Loucy (cell line): ENCODE measurements at regions not wholly inside any gene's neighbourhood (a gene's known extent, or its start where the extent isn't known, plus 50 kb on each side); places are given as distances from the start of the nearest gene placed in this dataset.

Source experiments
- H2AFZ ChIP-seq: fragments of 200-600 bp; sonication (generic); 2 replicates; pipeline ENCODE4 v1.6.0; 2016; ENCODE audit warnings: antibody characterized with exemption, mild to moderate bottlenecking, low read length, moderate library complexity
- H3F3A ChIP-seq: fragments of 200-600 bp; 2 replicates; pipeline ENCODE4 v1.6.0; 2016; ENCODE audit warnings: antibody characterized with exemption, low read depth, mild to moderate bottlenecking
- H3K27me3 ChIP-seq: fragments of 200-600 bp; sonication (generic); 2 replicates; pipeline ENCODE4 v1.6.1; 2014; ENCODE audit warnings: low read length, mild to moderate bottlenecking; ENCODE audit not compliant: insufficient read depth, poor library complexity, severe bottlenecking
- H3K36me3 ChIP-seq: fragments of 200-600 bp; sonication (generic); 2 replicates; pipeline ENCODE4 v1.6.1; 2016; ENCODE audit warnings: low read length; ENCODE audit not compliant: insufficient read depth
- H3K4me1 ChIP-seq: fragments of 200-600 bp; sonication (generic); 2 replicates; pipeline ENCODE4 v1.5.1; 2014; ENCODE audit warnings: low read length, mild to moderate bottlenecking; ENCODE audit not compliant: insufficient read depth, poor library complexity, severe bottlenecking
- H3K4me2 ChIP-seq: fragments of 200-600 bp; sonication (generic); 2 replicates; pipeline ENCODE4 v1.6.0; 2014; ENCODE audit warnings: antibody characterized with exemption, low read length, low read depth, mild to moderate bottlenecking; ENCODE audit not compliant: poor library complexity, severe bottlenecking
- H3K4me3 ChIP-seq: fragments of 200-600 bp; sonication (generic); 2 replicates; pipeline ENCODE4 v1.5.1; 2014; ENCODE audit warnings: low read length, mild to moderate bottlenecking, mixed read lengths; ENCODE audit not compliant: poor library complexity, severe bottlenecking
- H3K79me2 ChIP-seq: fragments of 200-600 bp; sonication (generic); 2 replicates; pipeline ENCODE4 v1.6.1; 2014; ENCODE audit warnings: low read length; ENCODE audit not compliant: insufficient read depth
- H3K9ac ChIP-seq: fragments of 200-600 bp; sonication (generic); 2 replicates; pipeline ENCODE4 v1.6.0; 2014; ENCODE audit warnings: mild to moderate bottlenecking, low read depth, low read length, moderate library complexity; ENCODE audit not compliant: poor library complexity, severe bottlenecking
- H3K9me2 ChIP-seq: fragments of 200-600 bp; sonication (generic); replicated peaks from 2 replicates; pipeline ENCODE4 v1.6.1; 2016; ENCODE audit warnings: low read depth, low read length, mixed read lengths
- H3K9me3 ChIP-seq: fragments of 200-600 bp; sonication (generic); 2 replicates; pipeline ENCODE4 v1.6.1; 2014; ENCODE audit warnings: mild to moderate bottlenecking, antibody characterized with exemption, low read length, low read depth; ENCODE audit not compliant: insufficient read depth
- H4K20me1 ChIP-seq: fragments of 200-600 bp; sonication (generic); 2 replicates; pipeline ENCODE4 v1.6.0; 2014; ENCODE audit warnings: antibody characterized with exemption, low read length, mild to moderate bottlenecking; ENCODE audit not compliant: insufficient read depth, poor library complexity, severe bottlenecking
- EZH2phosphoT487 ChIP-seq: fragments of 200-600 bp; IDR thresholded peaks from 2 replicates; pipeline ENCODE4 v1.6.1; 2018; ENCODE audit warnings: antibody characterized with exemption, mild to moderate bottlenecking, moderate library complexity, borderline replicate concordance
- TF ChIP-seq, protein P1 (sequence below): fragments of 200-600 bp; sonication (generic); conservative IDR thresholded peaks from 2 replicates; pipeline ENCODE4 v1.5.1; 2014; ENCODE audit warnings: mild to moderate bottlenecking, antibody characterized with exemption, low read length

DNA sequence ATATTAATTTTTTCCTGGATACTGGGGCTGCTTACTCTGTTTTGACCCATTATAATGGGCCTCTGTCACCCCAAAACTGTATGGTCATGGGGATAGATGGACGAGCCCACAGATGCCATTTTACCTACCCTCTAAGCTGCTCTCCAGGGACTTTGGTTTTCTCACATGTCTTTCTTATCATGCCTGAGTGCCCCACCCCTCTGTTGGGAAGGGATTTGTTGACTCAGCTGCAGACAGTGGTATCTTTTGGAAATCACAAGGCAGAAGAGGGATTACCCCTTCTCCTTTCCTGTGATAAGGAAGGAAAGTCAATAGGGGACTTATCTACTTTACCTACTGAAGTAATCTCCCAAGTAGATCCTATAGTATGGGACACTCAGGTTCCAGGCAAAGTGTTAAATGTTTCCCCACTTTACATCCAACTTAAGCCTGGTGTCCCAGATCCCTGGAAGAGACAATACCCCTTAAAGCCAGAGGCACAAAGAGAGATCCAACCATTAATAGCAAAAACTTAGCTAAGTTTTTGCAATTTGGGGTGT is 182.7 kb downstream of the RNF152 start:
- Histone ChIP-seq H3K4me2 (no peak overlapping the region), H3K9me3 (no peaks in the 10 kb centered on the region), H3K4me1 (no peaks in the 10 kb centered on the region), H3K36me3 (no peaks in the 10 kb centered on the region), H3K79me2 (no peaks in the 10 kb centered on the region), H3K4me3 (no peak overlapping the region), H4K20me1 (no peaks in the 10 kb centered on the region), H2AFZ (no peak overlapping the region), H3K9me2 (no peaks in the 10 kb centered on the region), H3F3A (no peaks in the 10 kb centered on the region), H3K9ac (no peak overlapping the region), H3K27me3 (no peaks in the 10 kb centered on the region)
- TF ChIP-seq EZH2phosphoT487 = no peak
- TF ChIP-seq, protein P1, sequence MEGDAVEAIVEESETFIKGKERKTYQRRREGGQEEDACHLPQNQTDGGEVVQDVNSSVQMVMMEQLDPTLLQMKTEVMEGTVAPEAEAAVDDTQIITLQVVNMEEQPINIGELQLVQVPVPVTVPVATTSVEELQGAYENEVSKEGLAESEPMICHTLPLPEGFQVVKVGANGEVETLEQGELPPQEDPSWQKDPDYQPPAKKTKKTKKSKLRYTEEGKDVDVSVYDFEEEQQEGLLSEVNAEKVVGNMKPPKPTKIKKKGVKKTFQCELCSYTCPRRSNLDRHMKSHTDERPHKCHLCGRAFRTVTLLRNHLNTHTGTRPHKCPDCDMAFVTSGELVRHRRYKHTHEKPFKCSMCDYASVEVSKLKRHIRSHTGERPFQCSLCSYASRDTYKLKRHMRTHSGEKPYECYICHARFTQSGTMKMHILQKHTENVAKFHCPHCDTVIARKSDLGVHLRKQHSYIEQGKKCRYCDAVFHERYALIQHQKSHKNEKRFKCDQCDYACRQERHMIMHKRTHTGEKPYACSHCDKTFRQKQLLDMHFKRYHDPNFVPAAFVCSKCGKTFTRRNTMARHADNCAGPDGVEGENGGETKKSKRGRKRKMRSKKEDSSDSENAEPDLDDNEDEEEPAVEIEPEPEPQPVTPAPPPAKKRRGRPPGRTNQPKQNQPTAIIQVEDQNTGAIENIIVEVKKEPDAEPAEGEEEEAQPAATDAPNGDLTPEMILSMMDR = no peak

DNA sequence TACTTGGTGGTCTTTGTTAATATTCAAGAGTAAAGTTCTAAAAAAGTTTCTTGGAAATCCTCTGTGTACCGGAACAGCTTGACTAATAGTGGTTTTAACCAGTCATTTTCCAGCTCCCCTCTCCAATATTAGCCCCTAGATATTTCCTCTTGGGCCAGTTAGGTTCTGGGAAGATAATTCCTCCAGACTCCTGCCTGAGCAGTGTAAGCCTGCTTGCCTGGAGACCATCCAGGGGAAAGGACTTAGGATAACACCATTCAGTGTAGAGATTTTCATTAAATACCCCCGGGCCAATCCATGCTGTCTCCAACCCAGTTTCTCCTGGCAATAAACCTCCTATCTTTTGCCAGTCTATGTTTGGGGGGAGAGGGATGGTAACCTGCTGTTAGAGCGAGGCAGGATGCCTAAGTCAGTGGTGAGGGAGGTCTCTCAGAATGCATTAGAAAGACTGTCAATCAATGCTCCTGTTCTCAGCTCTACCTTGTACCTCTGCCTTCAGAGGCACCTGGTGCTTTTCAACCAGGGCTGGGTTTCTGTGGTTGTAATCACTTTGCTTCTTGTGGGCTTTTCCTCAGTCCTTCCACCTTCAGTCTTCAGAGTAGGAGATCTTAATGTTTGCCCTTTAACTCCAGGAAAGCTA is 186.4 kb downstream of the RNF152 start:
- no peak overlapping the region for H2AFZ ChIP-seq
- no peaks in the 10 kb centered on the region for H4K20me1 ChIP-seq
- H3F3A ChIP-seq = no peaks in the 10 kb centered on the region
- no peak overlapping the region for H3K9ac ChIP-seq
- no peaks in the 10 kb centered on the region for H3K27me3 ChIP-seq
- TF ChIP-seq, protein P1 = no peak
- no peak for TF ChIP-seq EZH2phosphoT487
- no peaks in the 10 kb centered on the region for H3K4me1 ChIP-seq
- H3K9me3 ChIP-seq = no peaks in the 10 kb centered on the region
- H3K4me3 ChIP-seq = no peak overlapping the region
- no peaks in the 10 kb centered on the region for H3K36me3 ChIP-seq
- no peak overlapping the region for H3K4me2 ChIP-seq
- H3K9me2 ChIP-seq = no peaks in the 10 kb centered on the region
- no peaks in the 10 kb centered on the region for H3K79me2 ChIP-seq

DNA sequence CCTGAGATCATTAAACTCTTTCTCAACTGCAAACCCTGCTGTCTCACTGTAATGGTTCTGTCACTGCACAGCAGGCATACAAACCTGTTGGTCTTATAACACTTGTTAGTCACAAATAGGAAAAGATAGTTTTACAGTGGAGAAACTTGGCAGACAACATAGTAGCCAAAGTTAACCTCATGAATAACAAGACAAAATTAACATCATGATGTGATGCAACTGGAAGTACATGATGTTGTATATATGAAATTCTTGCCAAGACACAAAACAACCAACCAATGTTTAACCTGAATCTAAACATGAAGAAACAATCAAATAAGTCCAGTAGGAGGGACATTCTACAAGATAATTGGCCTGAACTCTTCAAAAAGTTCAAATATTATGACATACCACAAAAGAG is 189.3 kb downstream of the RNF152 start:
- Histone ChIP-seq H3K9me3 (0 out of 2 replicates have a peak, but pooled peaks cover 2% of the 10 kb centered on the region), H3K27me3 (no peaks in the 10 kb centered on the region), H3K9me2 (no peaks in the 10 kb centered on the region), H2AFZ (no peak overlapping the region), H3K4me3 (no peak overlapping the region), H3K4me2 (no peak overlapping the region), H3F3A (no peaks in the 10 kb centered on the region), H3K9ac (no peak overlapping the region), H3K79me2 (no peaks in the 10 kb centered on the region), H3K36me3 (no peaks in the 10 kb centered on the region), H4K20me1 (no peaks in the 10 kb centered on the region), H3K4me1 (no peaks in the 10 kb centered on the region)
- no peak for TF ChIP-seq EZH2phosphoT487
- TF ChIP-seq, protein P1 = no peak
